ENCODE measurements at regions not wholly inside any gene's neighbourhood (a gene's known extent, or its start where the extent isn't known, plus 50 kb on each side); places are given as distances from the start of the nearest gene placed in this dataset.
"Not testable (repeated sequence)": the region's sequence is repeated elsewhere in the genome, so short reads cannot be mapped to it uniquely, and the experiment has no call there.

DNA sequence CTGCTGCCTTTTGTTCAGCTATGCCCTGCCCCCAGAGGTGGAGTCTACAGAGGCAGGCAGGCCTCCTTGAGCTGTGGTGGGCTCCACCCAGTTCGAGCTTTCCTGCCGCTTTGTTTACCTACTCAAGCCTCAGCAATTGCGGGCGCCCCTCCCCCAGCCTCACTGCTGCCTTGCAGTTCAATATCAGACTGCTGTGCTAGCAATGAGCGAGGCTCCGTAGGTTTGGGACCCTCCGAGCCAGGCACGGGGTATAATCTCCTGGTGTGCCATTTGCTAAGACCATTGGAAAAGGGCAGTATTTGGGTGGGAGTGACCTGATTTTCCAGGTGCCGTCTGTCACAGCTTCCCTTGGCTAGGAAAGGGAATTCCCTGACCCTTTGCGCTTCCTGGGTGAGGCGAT lies 51.9 kb downstream of the DIPK2A start:
- not testable (repeated sequence) for DNase-seq

- peak; percentile 32 for DNase-seq
Observed at GRCh38 chr3:144028798-144029411, 57.3 kb downstream of the DIPK2A start.

DNA sequence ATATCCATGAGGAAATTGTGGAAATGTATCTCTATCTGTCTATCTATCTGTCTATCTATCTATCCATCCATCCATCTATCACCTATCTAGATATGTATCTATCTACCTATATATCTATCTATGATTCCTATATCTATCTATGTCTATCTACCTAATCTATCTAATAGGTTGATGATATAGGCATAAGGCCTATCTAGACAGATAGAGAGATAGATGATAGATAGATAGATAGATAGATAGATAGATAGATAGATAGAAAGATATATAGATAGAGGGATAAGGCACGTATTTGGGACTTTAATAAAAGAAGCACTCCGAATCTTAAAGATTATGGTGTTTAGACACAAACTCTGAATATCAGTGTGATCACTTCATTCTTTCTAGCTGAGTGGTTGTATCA lies 58.1 kb downstream of the DIPK2A start:
- no peak for DNase-seq

- no peak for DNase-seq
Observed at GRCh38 chr3:144031938-144032337, 60.3 kb downstream of the DIPK2A start.

DNA sequence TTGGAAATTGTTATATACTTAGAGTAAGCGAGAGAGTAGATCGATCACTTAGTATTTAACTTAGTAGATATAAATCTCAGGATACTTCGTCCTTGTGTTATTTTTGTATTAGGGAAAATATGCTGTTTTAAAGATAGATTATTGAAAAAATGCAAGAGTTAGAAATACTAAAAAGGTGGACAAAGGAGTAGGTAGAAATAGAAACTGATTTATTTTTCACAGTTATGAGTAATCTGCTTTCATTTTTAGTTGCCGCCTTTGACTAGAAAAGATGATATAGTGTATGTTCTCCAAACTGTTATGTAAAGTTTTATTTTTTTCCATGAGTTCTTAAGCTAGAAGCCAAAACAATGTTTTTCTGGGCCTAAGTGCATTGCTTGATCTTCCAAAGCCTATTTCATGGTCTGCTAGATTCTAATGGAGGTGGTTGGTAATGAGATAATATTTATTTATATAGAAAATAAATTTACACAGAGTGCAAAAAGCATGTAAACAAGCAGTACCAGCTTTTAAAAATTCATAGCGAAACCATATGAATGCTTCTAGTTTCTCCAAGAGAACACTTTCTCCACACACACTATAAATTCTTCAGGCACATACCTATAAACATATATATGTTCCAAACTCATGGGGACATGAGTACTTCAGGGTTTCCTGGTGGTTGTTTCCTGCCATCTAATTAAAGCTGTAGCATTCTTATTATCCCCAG lies 61.1 kb downstream of the DIPK2A start:
- no peak for DNase-seq

- DNase-seq, result no peak
Observed at GRCh38 chr3:144033240-144033589, 61.6 kb downstream of the DIPK2A start.

GRCh38 chr3:144033863-144034262 lies 62.2 kb downstream of the DIPK2A start:
- DNase-seq, result no peak

DNA sequence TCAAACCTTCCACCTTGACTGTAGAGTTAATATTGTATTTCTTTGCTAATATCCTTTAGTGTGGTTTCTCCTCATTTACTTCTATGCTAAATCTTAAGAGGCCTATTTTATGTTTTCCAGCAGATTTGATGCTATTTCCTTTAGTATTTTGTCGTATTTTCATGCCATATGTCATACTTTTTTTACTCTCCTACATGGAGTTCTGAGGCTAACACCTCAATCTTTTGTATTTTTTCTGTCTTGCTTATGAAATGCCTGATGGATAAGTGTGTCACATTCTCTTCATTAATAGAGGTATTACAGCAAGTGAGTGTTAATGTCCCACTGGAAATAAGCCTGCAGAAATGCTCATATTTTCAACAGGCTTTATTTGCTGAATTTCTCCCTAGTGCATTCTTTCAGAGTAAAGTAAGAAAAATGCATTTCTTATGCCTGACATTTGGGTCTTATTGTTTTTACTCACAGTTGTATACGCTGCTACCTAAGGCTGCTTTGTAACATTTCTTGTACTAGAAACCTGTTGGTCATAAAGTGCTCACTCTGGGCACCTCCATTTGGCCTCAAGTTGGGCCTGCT lies 63.2 kb downstream of the DIPK2A start:
- DNase-seq, result no peak

- no peak for DNase-seq
Observed at GRCh38 chr3:144036498-144036897, 64.9 kb downstream of the DIPK2A start.

GRCh38 chr3:144039661-144040060 lies 68.0 kb downstream of the DIPK2A start:
- no peak for DNase-seq

DNA sequence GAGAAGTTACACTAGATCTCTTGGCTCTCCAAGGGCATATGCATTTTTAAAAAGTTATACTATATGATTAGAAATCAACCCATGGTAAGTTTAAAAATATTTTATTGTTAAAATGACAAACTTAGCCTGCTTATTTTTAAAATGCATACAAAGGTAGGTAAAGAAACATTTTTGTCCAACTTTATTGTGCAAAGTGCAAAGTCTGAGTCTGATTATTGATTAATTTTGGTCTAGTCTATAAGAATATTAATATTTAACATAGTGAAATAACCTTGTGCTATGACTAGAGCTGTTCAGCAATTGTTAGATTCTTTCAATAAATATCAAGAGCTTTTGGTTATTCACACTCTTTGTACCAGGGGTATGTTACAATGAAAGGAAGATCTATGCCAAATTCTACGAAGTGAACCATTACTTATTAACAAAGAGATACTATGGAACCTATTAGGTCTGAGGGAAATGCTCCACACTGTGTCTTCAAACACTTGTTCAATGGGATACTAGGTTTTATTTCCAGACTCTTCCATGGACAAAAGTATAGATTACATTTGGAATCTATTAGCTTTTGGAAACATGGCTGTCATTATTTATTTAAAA lies 70.4 kb downstream of the DIPK2A start:
- DNase-seq, result no peak

DNA sequence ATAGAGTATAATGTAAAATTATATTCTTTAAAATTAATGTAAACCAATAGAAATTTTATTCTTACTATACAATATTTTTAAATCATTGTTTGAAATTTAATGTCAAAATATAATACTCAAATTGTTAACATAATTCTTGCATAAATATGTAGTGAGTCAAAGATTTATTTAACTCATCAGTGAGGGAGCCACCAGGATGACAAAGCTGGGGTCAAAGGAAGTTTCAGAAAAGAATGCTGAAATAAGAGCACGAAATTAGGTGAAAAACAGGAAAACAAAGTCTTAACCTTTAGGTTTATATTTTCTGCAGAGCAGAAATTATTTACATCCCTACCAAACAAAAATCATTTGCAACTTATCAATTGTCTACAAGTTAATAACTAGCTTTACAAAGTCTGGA lies 74.1 kb downstream of the DIPK2A start:
- no peak for DNase-seq

DNA sequence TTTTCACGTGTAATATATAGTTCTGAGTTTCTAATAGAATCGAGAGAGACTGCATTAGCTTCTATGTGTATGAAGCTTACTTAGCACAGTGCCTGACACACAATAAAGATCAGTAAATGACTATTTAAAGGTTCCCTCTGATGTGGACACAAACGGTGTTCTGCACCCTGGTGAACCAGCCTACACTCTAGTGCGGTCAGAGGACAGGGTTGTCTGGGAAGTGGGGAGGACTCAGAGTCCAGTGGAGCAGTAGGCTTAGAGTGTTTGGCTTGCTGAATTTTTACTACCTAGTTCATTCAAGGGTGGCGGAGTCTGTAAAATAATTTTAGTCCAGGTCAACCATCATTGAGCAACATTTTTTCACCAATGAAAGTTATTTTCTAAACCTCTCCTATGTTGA lies 77.8 kb downstream of the DIPK2A start:
- DNase-seq, result no peak

DNA sequence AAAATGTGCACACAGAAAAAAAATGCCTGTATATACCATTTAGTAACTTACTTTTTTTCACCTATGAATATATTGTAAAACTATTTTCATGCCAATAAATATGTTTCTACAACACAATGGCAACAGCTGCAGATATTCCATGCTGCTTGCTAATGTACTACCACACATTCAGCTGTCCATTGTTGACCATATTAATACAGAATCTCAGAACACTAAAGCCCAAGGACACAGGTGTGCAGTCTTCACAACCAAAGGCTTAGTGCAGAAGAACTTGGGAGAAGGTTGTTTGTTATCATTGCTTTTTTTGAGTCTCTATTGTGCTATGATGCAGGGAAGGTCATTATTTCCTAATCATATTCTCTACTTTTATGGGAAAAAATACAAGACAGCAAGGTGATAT lies 79.6 kb downstream of the DIPK2A start:
- DNase-seq, result no peak

GRCh38 chr3:144052275-144052674 lies 80.7 kb downstream of the DIPK2A start:
- no peak for DNase-seq

DNA sequence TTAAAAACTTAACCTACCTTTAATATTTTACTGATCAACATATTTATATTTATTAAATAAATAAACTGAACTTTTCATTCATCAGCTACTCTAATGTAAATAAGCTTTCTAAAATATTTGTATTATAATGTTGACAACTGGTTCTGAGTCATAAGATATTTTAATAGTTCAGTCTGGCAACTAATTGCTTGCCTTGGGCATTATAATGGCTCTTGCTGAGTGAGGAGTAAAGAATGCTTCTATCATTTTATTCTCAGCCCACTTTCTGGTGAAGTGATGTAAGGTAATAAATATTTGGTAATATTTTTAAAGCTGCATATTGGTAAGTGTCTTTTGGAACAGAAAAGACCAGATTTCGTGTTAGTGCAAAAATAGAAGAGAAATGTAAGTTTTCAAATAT lies 81.5 kb downstream of the DIPK2A start:
- no peak for DNase-seq

- DNase-seq, result no peak
Observed at GRCh38 chr3:144054766-144055165, 83.1 kb downstream of the DIPK2A start.

DNA sequence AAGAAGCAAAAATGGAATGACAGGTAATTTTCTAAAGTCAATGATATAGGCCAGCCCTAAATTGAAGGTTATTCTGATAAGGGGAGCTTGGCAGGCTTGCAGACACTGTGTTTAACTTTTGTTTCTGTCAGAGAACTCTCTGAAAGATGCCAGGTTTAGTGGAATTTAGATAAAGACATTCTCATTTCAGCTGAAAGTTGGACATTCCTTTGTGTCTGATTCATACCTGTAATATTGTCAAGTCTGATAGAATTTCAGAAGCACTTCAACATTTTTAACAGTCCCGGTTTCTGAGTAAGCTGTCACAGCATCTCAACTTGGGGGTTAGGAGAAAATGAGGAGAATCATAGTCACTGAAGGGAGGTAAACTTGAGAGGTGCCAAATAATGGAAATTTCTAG lies 84.0 kb downstream of the DIPK2A start:
- no peak for DNase-seq

GRCh38 chr3:144058713-144059112 lies 87.1 kb downstream of the DIPK2A start:
- DNase-seq, result no peak

- no peak for DNase-seq
Observed at GRCh38 chr3:144059481-144059880, 87.9 kb downstream of the DIPK2A start.

DNA sequence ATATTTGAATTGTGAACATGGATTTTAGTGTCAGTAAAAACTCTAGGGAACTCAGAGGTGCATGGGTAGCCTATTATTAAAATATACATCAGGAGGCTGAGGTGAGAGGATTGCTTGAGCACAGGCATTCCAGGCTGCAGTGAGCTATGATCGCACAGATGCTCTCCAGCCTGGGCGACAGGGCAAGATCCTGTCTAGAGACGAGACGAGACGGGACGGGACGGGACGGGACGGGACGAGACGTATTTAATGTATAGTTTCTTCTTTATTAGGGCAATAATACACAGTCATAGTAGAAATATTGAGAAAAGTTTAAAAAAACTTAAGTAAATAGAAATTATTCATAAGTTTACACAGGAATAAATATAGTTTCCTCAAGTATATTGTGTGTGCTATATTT lies 89.3 kb downstream of the DIPK2A start:
- no peak for DNase-seq

DNA sequence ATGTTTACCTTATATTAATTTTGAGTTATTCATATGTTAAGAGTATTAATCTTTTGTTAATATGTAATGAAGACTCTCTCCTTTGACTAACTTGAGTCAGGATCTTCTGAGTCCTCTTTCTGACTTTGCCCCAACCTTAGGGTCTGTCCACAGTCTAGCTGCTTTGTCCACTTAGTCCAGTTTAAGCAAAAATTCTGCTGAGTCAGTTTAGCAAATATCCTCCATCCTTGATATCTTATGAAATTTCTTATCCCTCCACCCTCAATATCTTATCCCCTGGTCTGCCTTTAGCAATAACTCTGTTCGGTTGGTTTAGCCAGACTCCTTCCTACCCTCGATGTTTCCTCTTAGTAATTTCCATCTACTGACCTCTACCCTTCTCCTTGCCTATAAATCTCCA lies 91.7 kb downstream of the DIPK2A start:
- no peak for DNase-seq

- DNase-seq, result no peak
Observed at GRCh38 chr3:144067059-144067458, 95.4 kb downstream of the DIPK2A start.

GRCh38 chr3:144073698-144074097 lies 102.1 kb downstream of the DIPK2A start:
- DNase-seq, result no peak

Measured in CD4-positive, alpha-beta T cell treated with Interferon gamma for 1 hour (primary cell).